ENCODE measurements at regions not wholly inside any gene's neighbourhood (a gene's known extent, or its start where the extent isn't known, plus 50 kb on each side); places are given as distances from the start of the nearest gene placed in this dataset.

DNA sequence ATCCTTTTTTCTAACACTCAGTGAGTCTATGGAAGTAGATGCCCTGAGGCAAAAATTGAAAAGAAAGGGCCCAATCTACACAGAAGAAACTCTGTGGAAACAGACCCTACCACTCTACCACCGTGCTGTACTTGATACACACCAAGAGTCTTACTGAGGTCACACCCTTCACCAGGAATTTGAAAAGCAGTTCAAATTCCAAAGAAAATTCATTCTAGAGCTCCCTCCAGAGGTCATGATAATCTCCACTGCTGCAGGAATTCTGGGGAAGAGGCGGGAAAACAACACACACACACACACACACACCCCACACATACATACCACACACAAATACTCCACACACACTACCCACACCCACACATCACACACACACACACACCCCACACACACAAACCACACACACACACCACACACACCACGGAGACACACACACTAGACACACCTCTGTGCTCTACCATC, 336.8 kb downstream of the HDGFL1 start:
- Mint-ChIP-seq H3K4me1 (ENCODE audit: low read depth) (no peaks in the 10 kb centered on the region), H3K27ac (no peak overlapping the region), H3K27me3 (ENCODE audit: low read depth) (no peaks in the 10 kb centered on the region), H3K4me3 (no peak overlapping the region), H3K9me3 (ENCODE audit: insufficient read depth) (no peaks in the 10 kb centered on the region), H3K36me3 (ENCODE audit: low read depth) (no peaks in the 10 kb centered on the region)
- no peak for ATAC-seq
- CTCF ChIA-PET, result no interaction called here
- POLR2A ChIA-PET, result no interaction called here
- no peak for DNase-seq

DNA sequence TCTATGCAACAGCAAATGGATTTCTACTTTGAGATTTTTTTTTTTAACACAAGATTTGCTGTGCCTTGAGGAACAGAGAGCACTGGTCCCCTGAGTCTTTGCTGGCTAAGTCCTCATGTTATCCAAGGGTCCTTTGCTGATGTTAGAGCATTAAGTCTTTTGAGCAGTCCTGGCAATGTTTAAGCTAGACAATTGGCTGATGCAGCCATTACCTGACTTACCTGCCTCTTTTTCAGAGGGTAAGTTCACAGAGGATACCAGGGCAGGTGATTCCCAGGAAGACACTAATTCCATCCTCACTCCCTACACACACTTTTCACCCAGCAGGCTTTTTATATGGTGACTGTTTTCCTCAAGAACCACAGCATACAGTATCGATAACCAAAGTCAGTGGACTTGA, 337.7 kb downstream of the HDGFL1 start:
- Mint-ChIP-seq H3K27ac (no peak overlapping the region), H3K9me3 (ENCODE audit: insufficient read depth) (no peaks in the 10 kb centered on the region), H3K36me3 (ENCODE audit: low read depth) (no peaks in the 10 kb centered on the region), H3K4me1 (ENCODE audit: low read depth) (no peaks in the 10 kb centered on the region), H3K27me3 (ENCODE audit: low read depth) (no peaks in the 10 kb centered on the region), H3K4me3 (no peak overlapping the region)
- ChIA-PET CTCF (no interaction called here), POLR2A (no interaction called here)
- DNase-seq (no peak), ATAC-seq (no peak)

DNA sequence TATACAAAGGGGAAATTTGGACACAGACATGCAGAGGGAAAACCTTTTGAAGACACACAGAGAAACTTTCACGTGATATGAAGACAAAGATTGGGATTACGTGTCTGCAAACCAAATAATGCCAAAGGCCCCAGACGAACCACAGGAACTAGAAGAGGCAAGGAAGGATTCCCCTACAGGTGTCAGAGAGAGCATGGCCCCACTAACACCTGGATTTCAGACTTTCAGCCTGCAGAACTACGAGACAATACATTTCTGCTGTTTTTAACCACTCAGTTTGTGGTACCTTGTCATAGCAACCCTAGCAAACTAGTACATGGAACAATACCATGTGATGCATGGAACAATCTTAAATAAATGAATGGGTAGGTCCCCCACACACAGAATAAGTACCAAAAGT, 341.0 kb downstream of the HDGFL1 start:
- POLR2A ChIA-PET, result no interaction called here
- no peaks in the 10 kb centered on the region for H3K36me3 Mint-ChIP-seq (ENCODE audit: low read depth)
- H3K4me3 Mint-ChIP-seq, result no peak overlapping the region
- no peak overlapping the region for H3K27ac Mint-ChIP-seq
- no peak for ATAC-seq
- DNase-seq, result no peak
- no peaks in the 10 kb centered on the region for H3K9me3 Mint-ChIP-seq (ENCODE audit: insufficient read depth)
- CTCF ChIA-PET, result no interaction called here
- H3K27me3 Mint-ChIP-seq (ENCODE audit: low read depth), result no peaks in the 10 kb centered on the region
- H3K4me1 Mint-ChIP-seq (ENCODE audit: low read depth), result no peaks in the 10 kb centered on the region

DNA sequence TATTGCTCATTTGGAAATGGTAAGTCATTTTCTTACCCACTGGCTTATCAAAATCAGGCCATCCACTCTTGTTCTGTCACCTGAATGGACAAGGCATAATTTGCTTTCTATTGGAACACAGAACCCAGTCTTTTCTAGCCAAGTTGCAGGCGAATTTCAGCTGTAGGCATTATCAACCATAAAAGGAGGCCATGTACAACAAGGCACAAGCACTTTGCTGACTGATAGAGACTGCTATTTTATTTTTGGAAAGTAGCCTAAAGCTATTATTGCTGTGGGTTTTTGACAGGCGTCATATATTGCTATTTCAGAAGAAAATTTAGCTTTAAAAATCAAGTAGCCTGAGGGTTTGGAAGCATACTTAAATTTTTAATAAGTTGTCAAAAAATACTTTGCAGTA, 344.2 kb downstream of the HDGFL1 start:
- Mint-ChIP-seq H3K4me3 (no peak overlapping the region), H3K27me3 (ENCODE audit: low read depth) (no peaks in the 10 kb centered on the region), H3K36me3 (ENCODE audit: low read depth) (no peaks in the 10 kb centered on the region), H3K9me3 (ENCODE audit: insufficient read depth) (no peaks in the 10 kb centered on the region), H3K4me1 (ENCODE audit: low read depth) (no peaks in the 10 kb centered on the region), H3K27ac (no peak overlapping the region)
- ChIA-PET POLR2A (no interaction called here), CTCF (no interaction called here)
- DNase-seq (no peak), ATAC-seq (no peak)

DNA sequence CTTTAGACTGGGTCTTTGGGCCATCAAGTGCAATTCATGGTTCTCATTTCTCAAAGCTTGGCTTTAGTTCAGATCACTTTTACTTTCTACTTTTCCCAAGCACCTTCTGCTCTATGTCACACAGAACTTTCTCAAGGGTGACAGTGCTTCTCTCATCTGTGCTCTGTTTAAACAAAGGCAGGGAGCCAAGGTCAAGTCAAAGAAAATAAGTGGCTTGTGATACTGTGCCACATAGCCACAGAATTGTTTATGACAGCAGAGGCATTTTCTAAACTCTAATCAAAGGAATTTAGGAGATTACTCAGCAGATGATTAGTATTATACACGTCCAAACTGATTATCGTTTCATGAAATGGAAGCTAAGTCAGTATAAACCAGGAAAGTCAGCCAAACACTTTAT, 348.0 kb downstream of the HDGFL1 start:
- CTCF ChIA-PET, result no interaction called here
- POLR2A ChIA-PET, result no interaction called here
- Mint-ChIP-seq H3K27me3 (ENCODE audit: low read depth) (no peaks in the 10 kb centered on the region), H3K27ac (no peak overlapping the region), H3K4me1 (ENCODE audit: low read depth) (no peaks in the 10 kb centered on the region), H3K36me3 (ENCODE audit: low read depth) (no peaks in the 10 kb centered on the region), H3K4me3 (no peak overlapping the region), H3K9me3 (ENCODE audit: insufficient read depth) (no peaks in the 10 kb centered on the region)
- DNase-seq (no peak), ATAC-seq (no peak)

DNA sequence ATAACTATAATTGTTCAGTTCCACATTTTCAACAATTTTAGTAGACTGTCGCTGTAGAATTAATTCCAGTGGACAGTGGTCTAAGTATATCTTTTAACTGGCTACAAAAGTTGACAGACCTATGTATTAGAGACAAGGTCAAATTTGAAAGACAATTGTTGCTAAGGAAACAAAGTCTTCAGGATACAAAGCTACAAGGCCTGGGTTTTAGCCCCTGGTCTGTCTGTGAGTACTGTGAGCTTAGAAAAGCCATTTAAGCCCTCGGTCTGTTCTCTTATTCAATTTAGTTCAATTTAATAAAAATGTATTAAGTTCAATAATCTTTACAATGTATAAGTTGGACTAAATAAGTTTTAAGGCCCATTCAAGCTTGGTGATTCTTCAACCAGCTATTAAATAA, 352.5 kb downstream of the HDGFL1 start:
- ChIA-PET POLR2A (no interaction called here), CTCF (no interaction called here)
- ATAC-seq (no peak), DNase-seq (no peak)
- H3K27me3 Mint-ChIP-seq (ENCODE audit: low read depth), result no peaks in the 10 kb centered on the region
- no peak overlapping the region for H3K4me3 Mint-ChIP-seq
- no peak overlapping the region for H3K27ac Mint-ChIP-seq
- H3K36me3 Mint-ChIP-seq (ENCODE audit: low read depth), result no peaks in the 10 kb centered on the region
- no peaks in the 10 kb centered on the region for H3K4me1 Mint-ChIP-seq (ENCODE audit: low read depth)
- H3K9me3 Mint-ChIP-seq (ENCODE audit: insufficient read depth), result no peaks in the 10 kb centered on the region

DNA sequence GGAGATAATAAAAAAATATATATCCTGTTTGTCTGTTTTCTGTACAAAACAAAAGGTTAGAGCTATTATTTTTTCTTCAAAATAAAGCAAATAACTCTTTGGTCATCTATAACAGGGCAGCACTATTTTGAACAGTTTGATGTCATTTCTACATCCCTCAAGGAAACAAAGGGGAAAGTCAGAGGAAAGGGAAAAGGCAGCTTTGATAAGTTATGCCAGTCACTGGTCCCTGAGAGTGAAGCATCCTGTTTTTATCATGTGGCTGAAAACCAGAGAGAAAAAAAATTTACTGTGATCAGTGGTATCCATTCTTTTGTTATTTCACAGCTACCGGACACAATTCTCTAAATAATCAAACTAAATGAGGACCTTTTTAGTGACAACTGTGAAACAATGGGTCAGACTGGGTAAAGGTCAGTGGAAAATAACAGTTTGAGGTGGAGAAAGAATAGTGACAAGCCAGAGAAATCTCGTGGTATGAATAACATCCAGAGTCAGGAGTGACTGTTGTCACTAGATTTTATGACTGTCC, 356.0 kb downstream of the HDGFL1 start:
- Mint-ChIP-seq H3K27ac (no peak overlapping the region), H3K4me1 (ENCODE audit: low read depth) (no peaks in the 10 kb centered on the region), H3K4me3 (no peak overlapping the region), H3K36me3 (ENCODE audit: low read depth) (no peaks in the 10 kb centered on the region), H3K9me3 (ENCODE audit: insufficient read depth) (no peaks in the 10 kb centered on the region), H3K27me3 (ENCODE audit: low read depth) (no peaks in the 10 kb centered on the region)
- DNase-seq (no peak), ATAC-seq (no peak)
- ChIA-PET CTCF (no interaction called here), POLR2A (no interaction called here)

DNA sequence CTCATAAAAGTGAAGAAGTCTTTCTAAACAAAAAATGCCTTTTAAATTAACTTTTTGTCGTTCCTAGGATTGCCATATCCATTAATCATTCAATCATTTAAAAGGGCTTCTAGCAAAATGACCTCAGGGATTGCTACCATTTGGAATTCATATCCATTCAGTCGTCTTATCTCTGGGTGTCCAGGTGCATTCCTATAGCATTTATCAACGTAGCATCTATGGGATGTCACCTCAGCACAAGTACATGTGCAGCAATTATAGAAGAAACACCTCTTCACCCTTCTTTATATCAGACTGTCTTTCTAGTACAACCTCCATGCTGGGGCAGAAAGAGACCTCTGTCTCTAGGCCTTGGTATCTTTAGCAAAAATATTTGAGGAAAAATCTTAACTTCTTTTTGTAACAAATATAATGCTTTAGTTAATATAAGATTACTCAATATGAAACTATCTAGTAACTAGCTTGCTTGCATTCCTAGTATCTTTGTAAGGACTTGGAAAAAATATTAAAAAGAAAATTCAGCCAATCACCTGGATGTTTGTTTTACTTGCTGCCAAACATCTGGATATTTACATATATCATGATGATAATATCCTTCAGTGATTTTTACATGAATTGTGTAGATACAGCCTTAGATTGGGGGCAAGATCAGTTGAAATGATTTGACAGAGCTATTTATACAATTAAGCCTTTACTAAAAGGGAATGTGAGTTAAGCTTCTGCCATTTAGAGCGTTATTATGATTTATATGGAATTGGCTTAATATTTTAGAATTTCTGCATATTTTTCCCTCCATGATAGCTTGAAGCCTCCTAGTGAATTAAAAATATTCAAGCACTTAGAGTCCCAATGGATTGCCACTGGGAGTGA, 356.8 kb downstream of the HDGFL1 start:
- Mint-ChIP-seq H3K4me1 (ENCODE audit: low read depth) (no peaks in the 10 kb centered on the region), H3K4me3 (no peak overlapping the region), H3K9me3 (ENCODE audit: insufficient read depth) (no peaks in the 10 kb centered on the region), H3K27ac (no peak overlapping the region), H3K27me3 (ENCODE audit: low read depth) (no peaks in the 10 kb centered on the region), H3K36me3 (ENCODE audit: low read depth) (no peaks in the 10 kb centered on the region)
- POLR2A ChIA-PET, result no interaction called here
- CTCF ChIA-PET, result no interaction called here
- DNase-seq (no peak), ATAC-seq (no peak)

DNA sequence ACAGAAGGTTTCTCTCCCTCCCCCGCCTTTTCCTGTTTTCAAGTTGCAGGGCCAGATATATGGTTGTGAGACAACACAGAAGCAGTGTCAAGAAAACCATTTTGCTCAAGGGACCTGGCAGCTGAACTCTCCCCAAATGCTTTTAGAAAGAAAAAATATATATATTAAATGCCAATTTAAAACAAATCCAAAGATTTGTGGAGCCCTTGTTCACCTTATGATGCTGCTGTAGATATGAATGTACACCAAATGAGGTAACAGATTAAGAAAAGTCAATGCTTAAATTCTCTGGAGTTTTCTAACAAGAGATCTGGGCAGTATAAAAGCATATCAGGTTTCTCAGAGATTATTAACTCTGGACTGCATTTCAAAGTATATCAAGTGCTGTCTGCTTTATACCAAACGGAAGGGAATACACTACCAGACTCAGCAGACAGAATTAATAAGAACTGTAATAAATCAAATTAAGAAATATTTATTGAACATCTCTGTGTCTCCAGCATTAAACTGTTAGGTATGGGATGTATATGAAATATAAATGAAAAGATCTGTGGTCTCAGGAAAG, 357.5 kb downstream of the HDGFL1 start:
- Mint-ChIP-seq H3K27me3 (ENCODE audit: low read depth) (no peaks in the 10 kb centered on the region), H3K9me3 (ENCODE audit: insufficient read depth) (no peaks in the 10 kb centered on the region), H3K4me3 (no peak overlapping the region), H3K4me1 (ENCODE audit: low read depth) (no peaks in the 10 kb centered on the region), H3K36me3 (ENCODE audit: low read depth) (no peaks in the 10 kb centered on the region), H3K27ac (no peak overlapping the region)
- ChIA-PET CTCF (no interaction called here), POLR2A (no interaction called here)
- ATAC-seq (no peak), DNase-seq (no peak)

DNA sequence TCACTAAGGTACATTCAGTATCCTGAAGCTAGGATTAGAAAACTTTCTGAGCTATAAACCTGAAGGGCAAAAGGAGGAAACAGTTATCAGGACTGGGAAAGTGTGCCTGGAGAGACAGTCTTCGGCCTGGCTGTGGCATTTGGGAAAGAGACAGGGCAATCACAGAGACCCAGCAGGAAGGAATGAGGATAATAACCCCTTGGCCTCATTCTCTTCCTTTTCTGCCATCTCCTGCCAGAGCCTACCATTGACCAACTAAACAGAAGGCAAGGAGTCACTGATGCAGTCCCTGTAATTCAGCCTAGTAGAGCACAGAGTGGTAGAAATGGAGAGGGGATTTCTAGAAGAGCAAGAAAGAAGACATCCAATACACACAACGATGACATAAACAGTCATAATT, 359.4 kb downstream of the HDGFL1 start:
- H3K4me1 Mint-ChIP-seq (ENCODE audit: low read depth), result no peaks in the 10 kb centered on the region
- no peak for ATAC-seq

DNA sequence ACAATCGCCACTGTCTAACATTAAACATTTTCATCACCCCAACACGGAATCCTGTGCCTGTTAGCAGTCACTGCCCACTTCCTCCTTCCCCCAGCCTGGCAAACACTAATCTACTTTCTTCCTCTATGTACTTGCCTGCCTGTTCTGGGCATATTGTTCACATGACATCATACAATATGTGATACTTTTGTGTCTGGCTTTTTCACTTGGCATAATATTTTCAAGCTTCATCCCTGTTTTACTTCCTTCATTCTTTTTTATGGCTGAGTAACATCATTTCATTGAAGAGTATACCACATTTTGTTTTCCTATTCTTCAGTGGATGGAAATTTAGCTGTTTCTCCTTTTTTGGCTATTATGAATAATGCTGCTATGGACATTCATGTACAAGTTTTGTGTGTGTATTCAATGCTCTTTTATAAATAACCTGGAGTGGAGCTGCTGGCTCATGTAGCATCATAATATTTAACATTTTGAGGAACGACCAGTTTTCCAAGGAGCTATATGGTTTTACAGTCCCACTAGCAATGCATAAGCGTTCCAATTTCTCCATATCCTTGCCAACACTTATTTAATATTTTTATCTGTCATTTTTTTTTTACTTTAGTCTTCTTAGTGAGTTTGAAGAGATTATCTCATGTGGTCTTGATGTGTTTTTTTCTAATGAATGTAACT, 360.1 kb downstream of the HDGFL1 start:
- Mint-ChIP-seq H3K27ac (no peak overlapping the region), H3K36me3 (ENCODE audit: low read depth) (no peaks in the 10 kb centered on the region), H3K4me3 (no peak overlapping the region), H3K9me3 (ENCODE audit: insufficient read depth) (no peaks in the 10 kb centered on the region), H3K27me3 (ENCODE audit: low read depth) (no peaks in the 10 kb centered on the region), H3K4me1 (ENCODE audit: low read depth) (no peaks in the 10 kb centered on the region)
- POLR2A ChIA-PET, result no interaction called here
- DNase-seq (no peak), ATAC-seq (no peak)
- CTCF ChIA-PET, result no interaction called here

More for the DNA sequence above, 359.4 kb downstream of the HDGFL1 start:
- no peak for DNase-seq
- no peak overlapping the region for H3K4me3 Mint-ChIP-seq
- H3K27me3 Mint-ChIP-seq (ENCODE audit: low read depth), result no peaks in the 10 kb centered on the region
- no peaks in the 10 kb centered on the region for H3K9me3 Mint-ChIP-seq (ENCODE audit: insufficient read depth)
- CTCF ChIA-PET, result no interaction called here
- POLR2A ChIA-PET, result no interaction called here
- H3K27ac Mint-ChIP-seq, result no peak overlapping the region
- H3K36me3 Mint-ChIP-seq (ENCODE audit: low read depth), result no peaks in the 10 kb centered on the region

DNA sequence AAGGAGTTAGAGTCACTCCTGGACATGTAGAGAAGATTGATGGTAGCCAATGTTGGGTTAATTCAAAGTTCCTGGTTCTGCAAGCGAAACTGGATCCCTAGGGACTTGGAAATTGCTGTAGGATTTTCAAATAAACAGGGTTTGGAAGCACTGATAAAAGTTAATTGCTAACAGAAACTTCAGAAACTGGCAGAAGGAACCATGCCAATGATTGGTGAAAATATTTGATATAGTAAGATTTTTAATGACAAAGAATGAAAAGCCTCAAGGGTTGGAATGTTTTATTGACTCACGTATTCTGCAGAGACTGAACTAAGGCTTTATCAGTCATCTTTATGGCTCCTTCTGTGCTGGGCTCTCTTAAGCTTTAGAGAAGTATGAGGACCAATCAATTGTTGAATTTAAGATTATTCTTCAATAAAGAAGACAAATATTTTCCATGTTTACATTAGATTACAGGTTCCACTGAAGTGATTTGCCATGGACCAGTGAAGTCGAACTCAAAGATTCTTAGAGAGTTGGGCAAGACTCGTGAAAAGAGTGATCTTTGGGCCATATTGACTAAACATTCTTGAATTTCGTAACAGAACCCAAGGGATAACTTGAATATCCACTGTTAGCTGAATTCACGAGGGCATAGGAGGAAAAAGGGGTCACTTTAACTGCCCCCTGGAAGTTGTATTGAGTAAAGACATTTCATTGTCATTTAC, 371.4 kb downstream of the HDGFL1 start:
- no peaks in the 10 kb centered on the region for H3K36me3 Mint-ChIP-seq (ENCODE audit: low read depth)
- peaks cover 7% of the 10 kb centered on the region for H3K9me3 Mint-ChIP-seq (ENCODE audit: insufficient read depth)
- POLR2A ChIA-PET, result no interaction called here
- no peak for DNase-seq
- ATAC-seq, result no peak
- H3K4me1 Mint-ChIP-seq (ENCODE audit: low read depth), result no peaks in the 10 kb centered on the region
- H3K4me3 Mint-ChIP-seq, result no peak overlapping the region
- no peaks in the 10 kb centered on the region for H3K27me3 Mint-ChIP-seq (ENCODE audit: low read depth)
- CTCF ChIA-PET, result no interaction called here
- no peak overlapping the region for H3K27ac Mint-ChIP-seq

Data from activated CD8-positive, alpha-beta T cell treated with anti-CD3 and anti-CD28 coated beads, Interleukin-2, amount 10 ng/mL, durations not matched to agents 7 days and 5 days (primary cell).